Mammary epithelial cell (primary cell): ENCODE measurements at regions not wholly inside any gene's neighbourhood (a gene's known extent, or its start where the extent isn't known, plus 50 kb on each side); places are given as distances from the start of the nearest gene placed in this dataset.

Source experiments
- EZH2 ChIP-seq: IDR thresholded peaks from 2 replicates; pipeline ENCODE4 v1.6.1; 2012; ENCODE audit warnings: low read length, inconsistent platforms, borderline replicate concordance
- TF ChIP-seq, protein P1 (sequence below), 2 donors: IDR thresholded peaks in 1 of 2; conservative IDR thresholded peaks in 1 of 2; 2 replicates each; pipeline ENCODE4 v1.5.1; 2011 to 2012; ENCODE audit warnings: inconsistent platforms in 2 of 2, low read length in 2 of 2, mild to moderate bottlenecking in 2 of 2, control low read depth in 1 of 2, low read depth in 1 of 2; ENCODE audit not compliant: insufficient read depth in 1 of 2; ENCODE audit errors: extremely low read depth in 1 of 2

DNA sequence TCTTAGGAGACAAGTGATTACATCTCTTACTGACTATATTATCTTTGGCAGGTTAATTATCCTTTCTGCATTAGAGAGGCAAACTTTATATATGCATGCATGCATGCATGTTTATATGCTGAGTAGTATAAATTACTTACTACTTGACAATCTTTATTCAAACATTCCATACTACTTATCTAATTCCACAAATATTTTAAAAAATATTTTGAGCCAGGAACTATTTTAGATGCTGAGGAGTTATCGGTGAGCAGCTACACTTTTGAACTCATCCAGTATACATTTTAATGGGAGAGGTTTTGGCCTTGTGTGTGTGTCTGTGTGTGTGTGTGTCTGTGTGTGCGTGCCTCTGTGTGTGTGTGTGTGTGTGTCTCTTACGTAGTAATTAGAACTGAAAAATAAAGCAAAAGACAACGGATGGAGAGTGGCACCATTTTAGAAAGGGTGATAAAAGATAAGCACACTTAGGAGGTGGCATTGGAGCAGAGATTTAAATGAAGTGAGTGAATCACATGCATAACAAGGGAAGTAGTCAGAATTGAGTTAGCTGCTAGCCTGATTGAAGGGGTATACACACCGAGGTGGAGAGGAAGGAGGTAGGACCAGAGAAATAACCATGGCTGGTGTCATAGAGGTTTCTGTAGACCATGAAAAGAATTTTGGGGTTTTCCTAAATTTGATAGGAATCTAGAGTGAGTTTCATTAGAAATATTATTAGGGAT lies 1488.4 kb downstream of the MRPL39 start:
- TF ChIP-seq, protein P1, sequence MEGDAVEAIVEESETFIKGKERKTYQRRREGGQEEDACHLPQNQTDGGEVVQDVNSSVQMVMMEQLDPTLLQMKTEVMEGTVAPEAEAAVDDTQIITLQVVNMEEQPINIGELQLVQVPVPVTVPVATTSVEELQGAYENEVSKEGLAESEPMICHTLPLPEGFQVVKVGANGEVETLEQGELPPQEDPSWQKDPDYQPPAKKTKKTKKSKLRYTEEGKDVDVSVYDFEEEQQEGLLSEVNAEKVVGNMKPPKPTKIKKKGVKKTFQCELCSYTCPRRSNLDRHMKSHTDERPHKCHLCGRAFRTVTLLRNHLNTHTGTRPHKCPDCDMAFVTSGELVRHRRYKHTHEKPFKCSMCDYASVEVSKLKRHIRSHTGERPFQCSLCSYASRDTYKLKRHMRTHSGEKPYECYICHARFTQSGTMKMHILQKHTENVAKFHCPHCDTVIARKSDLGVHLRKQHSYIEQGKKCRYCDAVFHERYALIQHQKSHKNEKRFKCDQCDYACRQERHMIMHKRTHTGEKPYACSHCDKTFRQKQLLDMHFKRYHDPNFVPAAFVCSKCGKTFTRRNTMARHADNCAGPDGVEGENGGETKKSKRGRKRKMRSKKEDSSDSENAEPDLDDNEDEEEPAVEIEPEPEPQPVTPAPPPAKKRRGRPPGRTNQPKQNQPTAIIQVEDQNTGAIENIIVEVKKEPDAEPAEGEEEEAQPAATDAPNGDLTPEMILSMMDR (conservative IDR thresholded peaks at IDR 0.05 in 1 of 2, IDR thresholded peaks at IDR 0.05 in 1 of 2; ENCODE audit: extremely low read depth in 1 of 2, insufficient read depth in 1 of 2, low read depth in 1 of 2, low read length in 2 of 2), result no peak
- no peak for TF ChIP-seq EZH2
